ENCODE measurements at regions not wholly inside any gene's neighbourhood (a gene's known extent, or its start where the extent isn't known, plus 50 kb on each side); places are given as distances from the start of the nearest gene placed in this dataset.

GRCh38 chr18:27750923-27751322, 426.0 kb downstream of the CDH2 start:
- DNase-seq, result no peak

- no peak for DNase-seq
Observed at GRCh38 chr18:27750014-27750413, 426.9 kb downstream of the CDH2 start.

DNA sequence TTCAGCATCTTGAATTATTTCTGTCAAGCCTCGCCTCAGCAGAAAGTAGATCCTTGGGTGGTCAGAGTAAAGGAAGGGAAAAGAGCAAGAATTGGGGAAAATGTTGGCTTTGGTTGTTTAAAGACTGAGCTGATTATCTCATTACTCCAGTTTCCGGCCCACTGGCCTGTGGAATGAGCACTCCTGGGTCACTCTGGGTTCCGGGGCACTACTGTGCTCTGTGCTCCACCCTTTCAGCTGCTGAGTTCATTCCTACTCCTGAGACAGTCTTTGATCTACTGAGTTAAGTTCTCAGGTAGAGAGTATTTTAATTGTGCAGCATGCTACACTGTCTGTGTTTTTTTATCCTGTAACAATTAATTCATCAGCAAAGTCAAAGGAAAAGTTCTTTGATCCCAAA, 427.7 kb downstream of the CDH2 start:
- DNase-seq, result no peak

- no peak for DNase-seq
Observed at GRCh38 chr18:27746241-27746640, 430.7 kb downstream of the CDH2 start.

- DNase-seq, result no peak
Observed at GRCh38 chr18:27735117-27735516, 441.8 kb downstream of the CDH2 start.

GRCh38 chr18:27731211-27731610, 445.7 kb downstream of the CDH2 start:
- DNase-seq, result no peak

DNA sequence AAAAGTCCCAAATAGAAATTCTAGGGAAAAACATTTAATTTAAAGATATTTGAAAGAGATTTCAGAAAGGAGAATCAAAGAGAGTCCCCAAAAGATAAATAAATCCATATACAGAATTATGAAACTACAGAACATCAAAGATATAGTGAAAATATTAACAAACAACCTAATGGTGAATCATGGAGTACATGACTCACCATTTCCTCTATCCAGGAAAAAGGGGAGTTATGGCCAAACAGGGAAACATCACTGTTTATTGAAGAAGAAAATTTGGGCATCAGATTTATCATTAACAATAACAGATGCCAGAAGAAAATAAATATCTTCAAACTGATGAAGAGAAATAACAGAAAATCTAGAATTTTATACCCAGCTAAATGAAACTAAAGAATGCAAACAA, 448.3 kb downstream of the CDH2 start:
- no peak for DNase-seq

GRCh38 chr18:27724362-27724761, 452.6 kb downstream of the CDH2 start:
- DNase-seq, result no peak

DNA sequence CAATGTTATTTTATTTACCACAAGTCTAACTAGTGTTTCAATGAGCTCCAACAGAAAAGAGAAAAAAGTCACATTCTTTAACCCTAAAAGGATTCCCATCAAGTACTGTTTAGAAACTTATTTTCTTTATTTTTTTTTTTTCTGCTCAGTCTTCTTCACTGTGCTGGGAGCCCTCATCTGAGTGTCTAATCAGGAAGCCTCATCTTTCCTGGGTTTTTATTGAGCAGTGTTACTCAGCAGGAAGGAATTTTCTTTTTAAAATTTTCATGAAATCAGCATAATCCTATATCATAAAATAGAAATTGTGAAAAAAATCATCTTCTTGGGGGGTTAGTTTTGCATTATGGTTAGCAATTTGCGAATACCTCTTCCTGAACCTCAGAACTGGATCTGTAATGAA, 453.8 kb downstream of the CDH2 start:
- no peak for DNase-seq

GRCh38 chr18:27719680-27720079, 457.2 kb downstream of the CDH2 start:
- DNase-seq, result no peak

DNA sequence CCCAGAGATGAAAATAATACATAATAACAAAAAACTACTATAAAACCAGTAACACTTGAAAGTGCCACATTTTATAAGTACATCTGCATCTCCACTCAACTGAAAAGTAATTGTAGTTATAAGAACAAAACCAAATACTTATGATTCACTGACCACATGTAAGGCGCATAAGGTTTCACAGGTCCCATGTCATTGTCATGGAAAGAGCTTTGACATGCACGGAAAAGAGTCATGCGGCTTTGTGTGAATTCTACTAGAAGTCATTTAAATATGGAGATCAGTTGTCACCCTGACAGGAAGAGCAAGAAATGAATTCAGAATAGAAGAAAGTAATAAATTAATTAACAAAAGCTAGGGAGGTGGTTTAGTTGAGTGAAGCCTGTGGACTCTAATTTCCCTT, 459.1 kb downstream of the CDH2 start:
- DNase-seq, result no peak

GRCh38 chr18:27717250-27717649, 459.7 kb downstream of the CDH2 start:
- no peak for DNase-seq

DNA sequence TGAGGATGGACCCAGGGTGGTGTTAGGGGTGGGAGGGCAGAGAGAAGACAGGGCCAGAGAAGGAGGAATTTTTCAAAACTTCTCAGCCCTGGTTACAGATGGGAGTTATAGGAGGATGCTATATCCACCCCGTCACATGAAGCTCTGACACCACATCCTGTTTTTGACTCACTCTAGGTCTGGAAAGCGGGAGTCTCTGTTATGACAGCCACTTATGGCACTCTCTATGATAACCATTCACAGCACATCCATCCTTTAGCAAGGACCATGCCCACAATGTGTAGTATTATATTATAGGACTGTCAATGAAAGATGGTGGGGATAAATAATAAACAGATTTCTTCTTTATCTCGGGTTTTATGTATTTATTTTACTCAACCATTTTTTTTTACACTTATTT, 461.2 kb downstream of the CDH2 start:
- DNase-seq, result no peak

- no peak for DNase-seq
Observed at GRCh38 chr18:27713738-27714095, 463.2 kb downstream of the CDH2 start.

DNA sequence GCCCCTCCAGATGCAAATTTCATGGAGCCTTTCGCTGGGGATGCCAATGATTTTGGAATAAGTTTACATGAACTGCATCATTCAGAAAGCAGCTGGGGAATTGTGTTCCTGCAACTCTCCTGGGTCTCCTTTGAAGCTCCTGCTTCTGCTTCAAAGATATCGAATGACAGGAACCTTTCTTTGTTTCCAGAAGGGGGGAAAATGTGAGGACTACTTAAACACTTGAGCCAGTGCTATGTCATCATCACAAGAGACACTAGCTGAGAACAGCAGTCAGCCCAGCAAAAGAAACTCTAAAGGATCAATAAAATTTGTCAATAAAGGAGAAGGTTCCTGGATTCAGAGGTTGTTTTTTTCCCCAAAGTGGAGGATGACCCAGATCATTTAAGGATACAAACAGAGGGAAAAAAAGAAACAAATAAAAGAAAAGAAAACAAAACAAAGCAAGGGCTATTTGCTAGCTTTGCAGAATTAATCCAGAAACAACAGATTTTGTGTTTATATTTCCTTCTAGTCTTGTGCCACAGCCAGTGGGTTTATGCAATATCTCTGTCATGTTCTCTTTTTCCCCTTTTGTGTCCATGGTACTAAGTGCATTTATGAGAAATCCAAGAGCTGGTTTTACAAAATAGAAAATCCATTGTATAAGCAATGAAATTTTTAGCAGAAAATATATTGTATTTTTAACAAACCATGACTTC, 463.7 kb downstream of the CDH2 start:
- DNase-seq, result no peak

DNA sequence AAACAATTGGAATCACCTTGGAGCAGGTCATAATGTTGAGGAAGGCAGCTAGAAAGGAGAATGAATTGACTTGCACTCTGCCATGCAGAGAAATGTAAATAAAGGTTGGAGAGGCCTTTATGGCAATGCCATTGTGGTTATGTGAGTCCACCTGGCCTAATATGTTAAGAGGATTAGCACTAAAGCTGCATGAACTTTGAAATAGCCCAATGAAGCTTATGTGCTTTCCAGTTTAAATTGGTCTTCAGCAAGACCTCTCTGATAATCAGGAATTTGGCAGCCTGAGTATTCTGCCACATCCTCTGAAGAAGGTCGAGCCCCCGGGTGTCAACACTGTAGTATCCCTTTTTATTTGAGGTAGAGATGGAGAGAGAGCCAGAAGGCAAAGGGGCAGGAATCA, 464.9 kb downstream of the CDH2 start:
- DNase-seq, result no peak

GRCh38 chr18:27711382-27711781, 465.5 kb downstream of the CDH2 start:
- DNase-seq, result no peak

GRCh38 chr18:27709344-27709743, 467.6 kb downstream of the CDH2 start:
- DNase-seq, result no peak

- no peak for DNase-seq
Observed at GRCh38 chr18:27707201-27707600, 469.7 kb downstream of the CDH2 start.

DNA sequence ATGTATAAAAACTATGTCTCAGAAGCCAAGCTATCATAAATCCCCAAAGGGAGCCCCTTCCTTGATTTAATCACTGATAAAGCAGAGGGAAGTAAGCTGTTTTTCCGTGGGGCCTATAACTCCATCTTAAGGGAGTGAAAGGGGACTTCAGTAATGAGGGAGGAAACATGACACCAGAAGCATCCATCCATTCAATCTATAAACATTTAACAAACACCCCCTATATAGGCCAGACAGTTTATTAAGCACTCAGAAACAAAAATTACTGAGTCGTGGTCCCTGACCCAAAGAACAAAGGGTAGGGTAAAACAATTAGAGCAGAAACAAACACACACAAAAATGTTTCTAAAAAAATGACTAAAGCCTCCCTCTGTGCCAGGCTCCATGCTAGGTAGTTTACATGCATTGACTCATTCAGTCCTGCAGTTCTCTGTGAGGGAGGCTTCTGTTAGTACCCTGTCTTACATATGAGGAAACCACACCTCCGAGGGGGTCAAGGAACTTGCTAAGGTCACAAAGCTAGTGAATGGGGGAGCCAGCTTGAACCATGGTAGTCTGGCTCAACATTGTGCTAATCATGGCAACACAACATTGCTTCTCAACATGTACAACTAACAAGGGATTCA, 472.1 kb downstream of the CDH2 start:
- DNase-seq, result no peak

GRCh38 chr18:27699137-27699536, 477.8 kb downstream of the CDH2 start:
- DNase-seq, result no peak

DNA sequence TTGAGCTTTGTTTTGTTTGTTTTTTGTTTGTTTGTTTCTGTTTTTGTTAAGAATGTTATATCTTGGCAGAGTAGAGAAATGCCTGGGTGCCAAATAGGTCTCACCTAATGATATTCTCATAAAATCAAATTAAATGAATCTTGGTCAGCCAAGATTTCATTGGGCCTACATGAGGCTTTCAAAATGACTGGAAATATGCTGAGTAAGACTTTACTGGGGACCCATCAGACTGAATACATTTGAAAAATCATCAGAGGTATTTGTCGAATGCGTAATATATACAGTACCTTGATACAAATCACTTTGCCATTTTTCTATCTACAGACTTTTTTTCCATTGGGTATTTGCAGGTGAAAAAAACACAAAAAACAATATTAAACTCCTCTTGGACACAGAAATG, 480.8 kb downstream of the CDH2 start:
- DNase-seq, result no peak

DNA sequence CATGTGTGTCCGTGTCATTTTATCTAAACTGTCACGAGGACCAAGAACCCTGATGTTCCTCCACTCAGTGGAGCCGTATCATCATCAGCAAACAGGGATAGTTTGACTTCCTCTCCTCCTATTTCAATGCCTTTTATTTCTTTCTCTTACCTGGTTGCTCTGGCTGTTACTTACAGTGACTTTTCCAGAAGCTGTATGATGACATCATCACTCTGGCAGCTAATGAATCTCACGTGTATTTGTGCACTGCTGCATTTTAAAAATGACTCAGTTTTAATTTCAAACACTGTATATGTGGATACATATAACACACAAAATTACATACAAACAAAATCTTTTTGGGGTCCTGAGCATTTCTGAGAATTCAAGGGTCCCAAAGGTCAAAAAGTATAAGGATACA, 481.4 kb downstream of the CDH2 start:
- DNase-seq, result no peak

DNA sequence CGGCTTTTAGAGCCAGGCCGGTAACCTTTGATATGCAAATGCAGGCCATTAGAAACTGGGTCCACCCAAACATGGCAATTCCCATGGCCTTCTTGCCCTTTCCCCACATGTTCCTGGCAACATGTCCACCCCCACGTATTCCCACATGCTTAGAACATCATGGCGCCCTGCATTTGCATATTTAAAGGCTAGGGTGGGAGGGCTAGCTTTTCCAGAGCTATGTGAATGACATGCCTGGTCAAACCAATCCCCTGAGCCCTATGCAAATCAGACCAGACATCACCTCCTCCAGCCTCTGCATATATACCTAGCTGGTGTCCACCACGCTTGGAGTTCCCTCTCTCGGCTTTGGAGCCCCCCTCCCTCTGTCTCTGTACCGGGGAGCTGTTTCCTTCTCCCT, 481.9 kb downstream of the CDH2 start:
- DNase-seq, result no peak

DNA sequence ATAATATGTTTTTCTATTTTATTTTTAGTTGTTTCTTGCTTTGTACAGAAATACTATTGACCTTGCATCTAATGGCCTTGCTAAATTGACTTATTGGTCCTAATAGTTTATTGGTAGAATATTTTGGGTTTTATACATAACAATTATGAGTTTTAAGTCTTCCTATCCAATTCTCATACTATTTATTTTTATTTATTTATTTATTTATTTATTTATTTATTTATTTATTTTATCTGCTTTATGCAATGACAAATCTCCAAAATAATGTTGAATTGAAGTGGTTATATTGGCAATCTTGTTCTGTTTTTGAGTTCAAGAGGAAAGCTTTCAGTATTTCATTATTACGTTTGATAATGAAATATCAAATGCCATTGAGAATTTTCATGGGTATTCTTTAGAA, 488.3 kb downstream of the CDH2 start:
- no peak for DNase-seq

Measured in CD4-positive, alpha-beta T cell treated with Interleukin-12 subunit alpha and Interleukin-12 subunit beta, for 1 hour (primary cell).